Activated B cell treated with CpG ODN at 0.5 μM for 24 hours (primary cell): ENCODE measurements at regions not wholly inside any gene's neighbourhood (a gene's known extent, or its start where the extent isn't known, plus 50 kb on each side); places are given as distances from the start of the nearest gene placed in this dataset.

Source experiments
- ATAC-seq: fragments of 200-7000 bp; cut with Tn5 transposase; one replicate; pipeline ENCODE4 v1.10.0; 2021; ENCODE audit warnings: low read depth, mild to moderate bottlenecking, moderate library complexity
- CTCF ChIA-PET: fragments of 350-600 bp; sonication (Branson Sonifier 250); formaldehyde crosslinking; loops from one replicate; lab custom pipeline; 2021; ENCODE audit warnings: antibody characterized with exemption; lab: Charles Lee
- POLR2A ChIA-PET: fragments of 350-600 bp; sonication (Branson Sonifier 250); formaldehyde crosslinking; loops from one replicate; lab custom pipeline; 2021; ENCODE audit warnings: antibody characterized with exemption; lab: Charles Lee
- DNase-seq: peaks from one replicate; pipeline ENCODE4 v3.0.0; 2022
- H3K27ac Mint-ChIP-seq: one replicate; pipeline ENCODE4 v1.8.0; 2020; ENCODE audit warnings: mixed read lengths
- H3K27me3 Mint-ChIP-seq: one replicate; pipeline ENCODE4 v1.8.0; 2021; ENCODE audit warnings: mixed read lengths
- H3K36me3 Mint-ChIP-seq: one replicate; pipeline ENCODE4 v1.8.0; 2021; ENCODE audit warnings: low read depth, mixed read lengths
- H3K4me1 Mint-ChIP-seq: one replicate; pipeline ENCODE4 v1.8.0; 2021; ENCODE audit warnings: mixed read lengths
- H3K4me3 Mint-ChIP-seq: one replicate; pipeline ENCODE4 v1.8.0; 2020; ENCODE audit warnings: mild to moderate bottlenecking, mixed read lengths
- H3K9me3 Mint-ChIP-seq: one replicate; pipeline ENCODE4 v1.8.0; 2020; ENCODE audit warnings: mixed read lengths
- CTCF ChIP-seq: fragments of 200-600 bp; IDR thresholded peaks from one replicate; pipeline ENCODE4 v1.8.0; 2022; ENCODE audit warnings: antibody characterized with exemption, mild to moderate bottlenecking
- intact Hi-C: fragments of 100-400 bp; cut with micrococcal nuclease; formaldehyde crosslinking; loops from one replicate; pipeline ENCODE4 v1.15.1; 2024

- ATAC-seq (no peak), DNase-seq (no peak)
- no peaks in the 10 kb centered on the region for H3K27me3 Mint-ChIP-seq
- H3K27ac Mint-ChIP-seq = no peak overlapping the region
- CTCF ChIA-PET = no interaction called here
- no peaks in the 10 kb centered on the region for H3K36me3 Mint-ChIP-seq
- POLR2A ChIA-PET = no interaction called here
- no peaks in the 10 kb centered on the region for H3K4me1 Mint-ChIP-seq
- no peak for TF ChIP-seq CTCF
- H3K4me3 Mint-ChIP-seq = no peak overlapping the region
- intact Hi-C loops = no loop called here
- H3K9me3 Mint-ChIP-seq = no peaks in the 10 kb centered on the region
These were observed 270.8 kb upstream of the SMIM30 start for GRCh38 chr7:113389112-113389646.

- H3K27me3 Mint-ChIP-seq = no peaks in the 10 kb centered on the region
These were observed 265.3 kb upstream of the SMIM30 start for GRCh38 chr7:113383638-113384037.

GRCh38 chr7:113379746-113380145, 261.4 kb upstream of the SMIM30 start:
- no peak overlapping the region for H3K27ac Mint-ChIP-seq
- DNase-seq (no peak), ATAC-seq (no peak)
- H3K4me1 Mint-ChIP-seq = no peaks in the 10 kb centered on the region
- H3K4me3 Mint-ChIP-seq = no peak overlapping the region
- no peaks in the 10 kb centered on the region for H3K9me3 Mint-ChIP-seq
- H3K27me3 Mint-ChIP-seq = peaks cover 2% of the 10 kb centered on the region
- no peaks in the 10 kb centered on the region for H3K36me3 Mint-ChIP-seq
- ChIA-PET POLR2A (no interaction called here), CTCF (no interaction called here)
- intact Hi-C loops = no loop called here
- no peak for TF ChIP-seq CTCF

More at GRCh38 chr7:113383638-113384037, 265.3 kb upstream of the SMIM30 start:
- CTCF ChIA-PET = no interaction called here
- ATAC-seq (no peak), DNase-seq (no peak)
- no peak for TF ChIP-seq CTCF
- no peak overlapping the region for H3K27ac Mint-ChIP-seq
- no peaks in the 10 kb centered on the region for H3K4me1 Mint-ChIP-seq
- H3K9me3 Mint-ChIP-seq = no peaks in the 10 kb centered on the region
- H3K36me3 Mint-ChIP-seq = no peaks in the 10 kb centered on the region
- H3K4me3 Mint-ChIP-seq = no peak overlapping the region
- POLR2A ChIA-PET = interaction anchor here (0.6 kb wide), 1 partner anchor 45 kb away, joined by 3 read pairs; no protein-coding TSS in a partner anchor
- intact Hi-C loops = no loop called here

- DNase-seq = no peak
- Mint-ChIP-seq H3K9me3 (no peaks in the 10 kb centered on the region), H3K4me1 (no peaks in the 10 kb centered on the region), H3K36me3 (no peaks in the 10 kb centered on the region), H3K27me3 (peaks cover 2% of the 10 kb centered on the region), H3K4me3 (no peak overlapping the region), H3K27ac (no peak overlapping the region)
- intact Hi-C loops = no loop called here
- no peak for TF ChIP-seq CTCF
- ChIA-PET POLR2A (no interaction called here), CTCF (no interaction called here)
- no peak for ATAC-seq
These were observed 256.6 kb upstream of the SMIM30 start for GRCh38 chr7:113374955-113375354.

- Mint-ChIP-seq H3K27me3 (peaks cover 2% of the 10 kb centered on the region), H3K27ac (no peak overlapping the region), H3K4me3 (no peak overlapping the region), H3K9me3 (no peaks in the 10 kb centered on the region), H3K36me3 (no peaks in the 10 kb centered on the region), H3K4me1 (no peaks in the 10 kb centered on the region)
- DNase-seq = no peak
- TF ChIP-seq CTCF = no peak
- ChIA-PET POLR2A (no interaction called here), CTCF (no interaction called here)
- ATAC-seq = no peak
- intact Hi-C loops = no loop called here
These were observed 255.5 kb upstream of the SMIM30 start for GRCh38 chr7:113373863-113374262.
